Fibroblast of mammary gland (primary cell): ENCODE measurements at regions not wholly inside any gene's neighbourhood (a gene's known extent, or its start where the extent isn't known, plus 50 kb on each side); places are given as distances from the start of the nearest gene placed in this dataset.

ENCODE experiments used
- DNase-seq: peaks from one replicate; pipeline ENCODE4 v3.0.0-alpha.2; 2010; ENCODE audit warnings: low read depth
- H3K4me3 ChIP-seq: 2 replicates; pipeline ENCODE4 v1.5.1; 2011; ENCODE audit warnings: low read depth, mild to moderate bottlenecking, low read length, moderate library complexity; ENCODE audit not compliant: control insufficient read depth
- CTCF ChIP-seq: conservative IDR thresholded peaks from 2 replicates; pipeline ENCODE4 v1.5.1; 2011; ENCODE audit warnings: low read depth, low read length, inconsistent platforms; ENCODE audit not compliant: control insufficient read depth, insufficient read depth

DNA sequence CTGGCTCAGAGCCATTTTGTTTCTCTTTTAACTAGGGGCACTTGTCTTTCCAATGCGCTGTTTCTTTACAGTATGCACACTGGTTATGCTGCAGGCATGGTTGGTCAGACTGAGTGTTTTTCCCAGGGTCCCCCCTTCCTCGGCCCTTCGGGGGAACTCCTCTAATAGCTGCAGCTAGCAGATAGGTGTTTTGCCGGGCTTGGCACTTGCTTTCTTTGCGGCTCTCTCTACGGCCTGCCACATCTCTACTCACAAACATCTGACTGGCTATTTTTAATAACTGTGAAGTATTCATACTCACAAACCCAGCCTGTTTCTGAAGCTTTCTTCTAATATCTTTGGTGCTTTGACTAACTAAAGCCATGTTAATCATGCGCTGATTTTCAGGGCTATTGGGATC lies 89.4 kb downstream of the SLC25A15 start:
- H3K4me3 ChIP-seq, result no peak overlapping the region
- no peak for TF ChIP-seq CTCF
- DNase-seq, result no peak
